Upper lobe of left lung (tissue), 6 donors: ENCODE measurements at regions not wholly inside any gene's neighbourhood (a gene's known extent, or its start where the extent isn't known, plus 50 kb on each side); places are given as distances from the start of the nearest gene placed in this dataset.
"Not testable (repeated sequence)": the region's sequence is repeated elsewhere in the genome, so short reads cannot be mapped to it uniquely, and the experiment has no call there.

Experiments used
- ATAC-seq, 2 donors: fragments of 200-7000 bp; cut with Tn5 transposase; one replicate each; pipeline ENCODE4 v1.9.1; 2022; ENCODE audit warnings: mild to moderate bottlenecking in 2 of 2, moderate library complexity in 2 of 2; ENCODE audit not compliant: low FRiP score in 2 of 2
- DNase-seq, 2 donors: peaks; one replicate each; pipeline ENCODE4 v3.0.0-alpha.2; 2019 to 2020
- H3K27ac ChIP-seq, 4 donors: fragments of 200-600 bp; sonication (generic); one replicate each; pipeline ENCODE4 v1.5.1; 2016 to 2019
- H3K27me3 ChIP-seq, 4 donors: fragments of 200-600 bp; sonication (generic); one replicate each; pipeline ENCODE4 v1.5.1; 2017 to 2019
- H3K36me3 ChIP-seq, 4 donors: fragments of 200-600 bp; sonication (generic); one replicate each; pipeline ENCODE4 v1.5.1; 2016 to 2019
- H3K4me1 ChIP-seq, 4 donors: fragments of 200-600 bp; sonication (generic); one replicate each; pipeline ENCODE4 v1.5.1; 2018 to 2019
- H3K4me3 ChIP-seq, 4 donors: fragments of 200-600 bp; sonication (generic); one replicate each; pipeline ENCODE4 v1.5.1; 2017 to 2019; ENCODE audit warnings: mild to moderate bottlenecking in 2 of 4, moderate library complexity in 1 of 4
- H3K9me3 ChIP-seq, 4 donors: fragments of 200-600 bp; sonication (generic); one replicate each; pipeline ENCODE4 v1.5.1; 2018 to 2019
- EP300 ChIP-seq, 4 donors: sonication (generic); formaldehyde crosslinking; IDR thresholded peaks; one replicate each; pipeline ENCODE4 v1.5.1; 2017; ENCODE audit warnings: antibody characterized with exemption in 4 of 4, control low read depth in 2 of 4
- POLR2A ChIP-seq, 4 donors: fragments of 450-650 bp; IDR thresholded peaks; one replicate each; pipeline ENCODE4 v1.5.1; 2016 to 2017; ENCODE audit warnings: antibody characterized with exemption in 4 of 4, mild to moderate bottlenecking in 2 of 4
- POLR2AphosphoS5 ChIP-seq, 2 donors: sonication (generic); formaldehyde crosslinking; IDR thresholded peaks; one replicate each; pipeline ENCODE4 v1.5.1; 2017; ENCODE audit warnings: antibody characterized with exemption in 2 of 2
- WGBS, 2 donors: methylation state at CpG; one replicate each; pipeline ENCODE4 v1.1.5; 2017 to 2018; 5-methylcytosine and 5-hydroxymethylcytosine counted together
- TF ChIP-seq, protein P1 (sequence below), 6 experiments: fragments of 450-650 bp in 4 of 6; fragments of 200-600 bp in 2 of 6; sonication (generic) in 2 of 6; IDR thresholded peaks; one replicate each; pipeline ENCODE4 v1.5.1; 2016 to 2019; ENCODE audit warnings: antibody characterized with exemption in 6 of 6
- donor health status: DM: no; HTN: no; CAD: no; lungs with moderate emphysema.
- donor health status: DM: no; HTN: yes; CAD: no; lungs with severe emphysema.

DNA sequence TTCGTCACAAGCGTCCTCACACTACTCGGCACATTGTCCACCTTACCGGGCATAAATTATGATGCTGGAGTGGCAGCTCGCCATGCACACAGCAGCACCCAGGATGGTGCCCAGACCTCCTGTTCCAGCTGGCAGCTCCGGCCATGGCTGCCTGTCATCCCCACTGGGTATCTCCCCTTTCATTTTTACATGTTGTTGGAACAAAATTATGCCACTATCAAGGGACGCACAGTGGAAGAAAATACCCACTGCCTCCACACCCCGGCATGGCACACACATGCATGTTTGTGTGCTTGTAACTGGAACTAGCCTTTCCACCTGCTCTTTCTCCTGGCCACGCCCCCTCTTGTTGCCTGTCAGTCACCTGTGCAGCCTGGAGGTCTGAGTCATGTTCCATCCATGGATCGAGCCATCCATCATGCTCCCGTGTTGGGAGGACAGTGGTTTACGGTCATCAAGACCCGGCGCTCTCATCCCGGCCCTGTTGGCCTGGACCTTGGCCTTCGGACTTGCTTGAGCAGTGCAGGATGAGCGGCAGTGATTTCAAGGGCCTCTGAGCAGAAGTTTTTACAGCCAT, 1069.6 kb downstream of the BRD1 start:
- Histone ChIP-seq H3K4me1 (no peaks in the 10 kb centered on the region), H3K27ac (no peak overlapping the region), H3K27me3 (no peaks in the 10 kb centered on the region), H3K4me3 (no peak overlapping the region), H3K36me3 (no peaks in the 10 kb centered on the region), H3K9me3 (no peaks in the 10 kb centered on the region)
- peak; percentile 19 to 46 for DNase-seq
- TF ChIP-seq POLR2AphosphoS5 (IDR thresholded peaks at IDR 0.05) = no peak
- TF ChIP-seq, protein P1, sequence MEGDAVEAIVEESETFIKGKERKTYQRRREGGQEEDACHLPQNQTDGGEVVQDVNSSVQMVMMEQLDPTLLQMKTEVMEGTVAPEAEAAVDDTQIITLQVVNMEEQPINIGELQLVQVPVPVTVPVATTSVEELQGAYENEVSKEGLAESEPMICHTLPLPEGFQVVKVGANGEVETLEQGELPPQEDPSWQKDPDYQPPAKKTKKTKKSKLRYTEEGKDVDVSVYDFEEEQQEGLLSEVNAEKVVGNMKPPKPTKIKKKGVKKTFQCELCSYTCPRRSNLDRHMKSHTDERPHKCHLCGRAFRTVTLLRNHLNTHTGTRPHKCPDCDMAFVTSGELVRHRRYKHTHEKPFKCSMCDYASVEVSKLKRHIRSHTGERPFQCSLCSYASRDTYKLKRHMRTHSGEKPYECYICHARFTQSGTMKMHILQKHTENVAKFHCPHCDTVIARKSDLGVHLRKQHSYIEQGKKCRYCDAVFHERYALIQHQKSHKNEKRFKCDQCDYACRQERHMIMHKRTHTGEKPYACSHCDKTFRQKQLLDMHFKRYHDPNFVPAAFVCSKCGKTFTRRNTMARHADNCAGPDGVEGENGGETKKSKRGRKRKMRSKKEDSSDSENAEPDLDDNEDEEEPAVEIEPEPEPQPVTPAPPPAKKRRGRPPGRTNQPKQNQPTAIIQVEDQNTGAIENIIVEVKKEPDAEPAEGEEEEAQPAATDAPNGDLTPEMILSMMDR (IDR thresholded peaks at IDR 0.05) = no peak
- TF ChIP-seq POLR2A (IDR thresholded peaks at IDR 0.05) = no peak
- no peak for TF ChIP-seq EP300 (IDR thresholded peaks at IDR 0.05)
- ATAC-seq = no peak
- WGBS, 2 donors = 81 to 91% methylated on average over 17 of the region's 17 CpGs

DNA sequence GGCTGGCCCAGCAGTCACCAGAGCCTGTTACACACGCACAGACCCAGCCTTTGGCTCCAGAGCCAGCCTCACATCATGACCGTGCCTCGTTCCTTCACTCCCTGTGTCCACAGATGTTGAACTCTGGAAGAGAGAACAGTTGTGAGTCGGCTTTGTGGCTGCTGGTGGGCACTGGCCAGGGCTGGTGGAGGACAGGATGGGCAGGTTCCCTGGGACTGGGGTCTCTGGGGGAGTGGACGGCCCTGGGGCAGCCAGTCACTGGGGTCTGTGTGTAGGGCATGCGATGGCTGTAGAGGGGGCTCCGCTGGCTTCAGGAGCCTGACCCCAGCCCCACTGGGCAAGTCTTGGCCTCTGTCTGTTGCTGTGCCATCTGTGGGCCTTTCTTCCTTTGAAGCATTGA, 1070.1 kb downstream of the BRD1 start:
- 81 to 84% methylated on average over 6 to 7 of the region's 7 CpGs for WGBS, 2 donors
- peak in 1 of 2 donors; percentile 13 for DNase-seq

DNA sequence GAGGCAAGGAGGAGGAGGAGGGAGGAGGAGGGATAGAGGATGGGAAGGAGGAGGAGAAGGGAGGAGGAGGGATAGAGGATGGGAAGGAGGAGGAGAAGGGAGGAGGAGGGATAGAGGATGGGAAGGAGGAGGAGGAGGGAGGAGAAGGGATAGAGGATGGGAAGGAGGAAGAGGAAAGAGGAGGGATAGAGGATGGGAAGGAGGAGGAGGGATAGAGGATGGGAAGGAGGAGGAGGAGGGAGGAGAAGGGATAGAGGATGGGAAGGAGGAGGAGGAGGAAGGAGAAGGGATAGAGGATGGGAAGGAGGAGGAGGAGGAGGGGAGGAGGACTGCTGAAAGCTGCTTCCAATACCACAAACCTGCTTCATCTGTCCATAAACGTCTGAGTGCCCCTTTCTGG, 1070.5 kb downstream of the BRD1 start:
- not testable (repeated sequence) for ATAC-seq, H3K4me1 ChIP-seq, H3K4me3 ChIP-seq, H3K27ac ChIP-seq, H3K27me3 ChIP-seq, DNase-seq, H3K9me3 ChIP-seq, H3K36me3 ChIP-seq
- 8 to 10% methylated on average over 1 of the region's 1 CpG for WGBS, 2 donors

More for the DNA sequence above, 1070.1 kb downstream of the BRD1 start:
- no peaks in the 10 kb centered on the region for H3K36me3 ChIP-seq
- H3K27ac ChIP-seq = no peak overlapping the region
- no peak for TF ChIP-seq EP300 (IDR thresholded peaks at IDR 0.05)
- TF ChIP-seq POLR2A (IDR thresholded peaks at IDR 0.05) = no peak
- TF ChIP-seq, protein P1 (IDR thresholded peaks at IDR 0.05) = no peak
- TF ChIP-seq POLR2AphosphoS5 (IDR thresholded peaks at IDR 0.05) = no peak
- H3K27me3 ChIP-seq = no peaks in the 10 kb centered on the region
- H3K9me3 ChIP-seq = no peaks in the 10 kb centered on the region
- no peak overlapping the region for H3K4me3 ChIP-seq
- ATAC-seq = no peak
- H3K4me1 ChIP-seq = no peaks in the 10 kb centered on the region

DNA sequence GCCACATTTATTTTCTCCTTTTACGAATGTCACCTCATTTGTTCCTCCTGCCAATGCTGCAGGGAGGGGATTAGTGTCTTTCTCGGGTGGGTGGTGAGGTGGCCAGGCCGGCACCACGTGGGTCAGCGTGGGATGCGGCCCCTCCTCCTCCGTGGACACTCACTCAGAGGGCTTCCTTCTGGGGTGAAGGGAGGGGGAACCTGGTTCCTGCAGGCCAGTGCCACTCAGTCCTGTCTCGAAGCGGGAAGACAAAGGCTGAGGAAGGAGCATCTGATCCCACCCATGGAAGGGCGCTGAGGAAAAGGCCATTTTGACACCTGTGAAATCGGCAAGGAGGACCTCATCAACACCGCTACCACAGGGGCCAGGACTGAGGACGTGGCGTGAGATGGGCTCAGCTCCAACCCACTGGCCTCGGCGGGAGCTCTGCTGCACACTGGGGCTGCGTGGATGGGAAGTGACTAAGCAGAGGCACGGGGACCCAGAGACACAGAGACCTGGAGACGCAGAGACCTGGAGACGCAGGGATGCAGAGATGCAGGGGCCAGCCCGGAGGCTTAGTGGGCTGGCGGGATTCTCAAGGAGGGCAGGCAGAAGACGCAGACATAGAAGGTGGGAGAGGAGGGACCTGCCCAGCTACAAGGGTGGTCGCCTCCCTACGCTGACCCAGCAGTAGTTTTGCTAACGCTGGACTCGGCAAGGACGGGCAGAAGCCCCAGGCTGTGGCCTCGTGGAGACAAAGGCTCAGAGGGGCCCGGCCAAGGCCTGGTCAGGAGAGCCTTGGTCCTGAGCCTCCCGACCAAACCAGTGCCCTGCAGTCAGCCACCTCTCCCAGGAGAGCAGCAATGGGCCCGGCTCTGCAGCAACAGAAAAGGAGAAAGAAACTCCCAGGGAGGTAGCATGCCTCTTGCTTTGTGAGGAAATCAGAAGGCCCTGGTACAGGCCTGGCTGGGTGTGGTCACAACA, 1071.2 kb downstream of the BRD1 start:
- Histone ChIP-seq H3K9me3 (no peaks in the 10 kb centered on the region), H3K36me3 (no peaks in the 10 kb centered on the region), H3K4me3 (no peak overlapping the region), H3K27ac (no peak overlapping the region), H3K4me1 (no peaks in the 10 kb centered on the region), H3K27me3 (no peaks in the 10 kb centered on the region)
- WGBS, 2 donors = 78 to 85% methylated on average over 19 to 32 of the region's 32 CpGs
- DNase-seq (peak; percentile 17 to 46), ATAC-seq (no peak)
- no peak for TF ChIP-seq POLR2AphosphoS5 (IDR thresholded peaks at IDR 0.05)
- TF ChIP-seq POLR2A (IDR thresholded peaks at IDR 0.05) = no peak
- TF ChIP-seq EP300 (IDR thresholded peaks at IDR 0.05) = no peak
- TF ChIP-seq, protein P1 (IDR thresholded peaks at IDR 0.05) = no peak

DNA sequence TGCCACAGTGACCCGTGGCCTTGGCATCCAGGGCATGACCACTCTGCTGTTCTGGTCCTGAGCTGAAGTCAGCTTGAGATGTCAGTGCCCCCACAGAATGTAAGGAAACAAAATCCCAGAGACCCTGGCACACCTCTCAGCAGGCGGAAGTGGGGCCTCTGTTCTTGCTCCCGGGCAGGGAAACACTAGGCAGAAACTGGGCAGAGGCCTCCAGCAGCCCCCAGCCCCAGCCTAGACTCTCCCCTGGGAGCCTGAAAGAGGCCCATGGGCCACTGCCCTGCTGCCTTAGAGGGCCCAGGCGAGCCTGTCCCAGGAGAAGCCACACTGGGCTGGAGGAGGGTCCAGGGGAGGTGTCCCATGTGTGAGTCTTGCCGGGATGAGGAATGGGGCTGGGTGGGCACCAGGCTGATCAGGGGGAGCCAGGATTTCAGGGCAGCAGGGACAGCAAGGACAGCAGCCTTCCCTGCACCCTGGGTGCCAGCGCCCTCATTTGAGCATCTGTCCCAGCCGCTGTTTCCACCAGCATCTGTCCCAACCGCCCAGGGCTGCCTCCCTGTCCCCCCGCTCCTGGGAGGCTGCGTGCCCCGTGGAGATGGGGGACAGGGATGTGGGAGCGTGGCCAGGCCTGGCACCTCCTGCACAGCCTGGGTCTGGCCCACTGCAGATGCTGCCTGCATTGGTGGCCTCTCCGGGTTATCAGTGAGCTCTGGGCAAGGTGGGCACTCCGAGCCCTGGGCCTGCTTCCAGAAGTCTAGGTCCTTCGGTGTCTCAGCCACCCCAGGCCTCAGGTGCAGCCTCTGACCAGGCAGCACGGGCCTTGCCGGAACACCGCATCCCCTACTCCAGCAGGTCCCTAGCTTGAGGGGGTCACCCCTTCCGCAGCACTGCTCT, 1072.4 kb downstream of the BRD1 start:
- DNase-seq (peak; percentile 17 to 55), ATAC-seq (no peak)
- Histone ChIP-seq H3K36me3 (no peaks in the 10 kb centered on the region), H3K4me1 (no peaks in the 10 kb centered on the region), H3K27me3 (no peaks in the 10 kb centered on the region), H3K4me3 (no peak overlapping the region), H3K27ac (no peak overlapping the region), H3K9me3 (no peaks in the 10 kb centered on the region)
- WGBS, 2 donors = 92 to 95% methylated on average over 13 to 18 of the region's 19 CpGs
- TF ChIP-seq, protein P1 (IDR thresholded peaks at IDR 0.05) = no peak
- TF ChIP-seq POLR2A (IDR thresholded peaks at IDR 0.05) (no peak), EP300 (IDR thresholded peaks at IDR 0.05) (no peak), POLR2AphosphoS5 (IDR thresholded peaks at IDR 0.05) (no peak)
